Nephron progenitor cell (in vitro differentiated cells): ENCODE measurements at regions not wholly inside any gene's neighbourhood (a gene's known extent, or its start where the extent isn't known, plus 50 kb on each side); places are given as distances from the start of the nearest gene placed in this dataset.
A peak's percentile ranks its signal among the peaks of the same experiment; 100 is the strongest.

ENCODE experiments used
- DNase-seq: peaks from one replicate; pipeline ENCODE4 v3.0.0; 2021
- H3K27ac Mint-ChIP-seq: 2 replicates; pipeline ENCODE4 v1.8.0; 2021; ENCODE audit warnings: mild to moderate bottlenecking, moderate library complexity, mixed read lengths
- H3K27me3 Mint-ChIP-seq: 2 replicates; pipeline ENCODE4 v1.8.0; 2021; ENCODE audit warnings: mild to moderate bottlenecking, low read depth, mixed read lengths; ENCODE audit not compliant: poor library complexity
- H3K36me3 Mint-ChIP-seq: 2 replicates; pipeline ENCODE4 v1.8.0; 2021; ENCODE audit warnings: low read depth, mixed read lengths
- H3K4me1 Mint-ChIP-seq: 2 replicates; pipeline ENCODE4 v1.8.0; 2021; ENCODE audit warnings: mixed read lengths
- H3K4me3 Mint-ChIP-seq: 2 replicates; pipeline ENCODE4 v1.8.0; 2021; ENCODE audit warnings: mild to moderate bottlenecking, moderate library complexity, mixed read lengths
- H3K9me3 Mint-ChIP-seq: 2 replicates; pipeline ENCODE4 v1.8.0; 2021; ENCODE audit warnings: mild to moderate bottlenecking, moderate library complexity, mixed read lengths
- TF ChIP-seq, protein P1 (sequence below): fragments of 200-600 bp; sonication (generic); IDR thresholded peaks from 2 replicates; pipeline ENCODE4 v1.5.0; 2021; ENCODE audit warnings: antibody characterized with exemption

DNA sequence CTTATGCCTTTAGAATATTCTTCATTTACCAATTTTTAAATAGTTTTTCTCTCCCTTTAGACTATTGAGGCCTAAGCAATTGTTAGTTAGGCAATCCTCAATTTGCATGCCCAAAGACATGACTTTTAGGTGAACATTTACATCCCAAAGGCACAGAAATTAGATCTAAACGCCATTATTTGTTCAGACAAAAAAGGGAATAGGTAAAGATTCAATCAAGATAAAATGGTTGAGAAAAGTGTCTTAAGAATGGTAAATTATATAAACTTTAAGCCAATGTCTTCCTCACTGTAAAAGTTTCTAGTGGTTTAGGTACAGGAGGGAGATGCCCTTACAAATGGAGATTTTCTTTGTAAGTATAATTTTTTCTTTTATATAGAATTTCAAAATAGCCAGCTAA lies 50.2 kb upstream of the MME start:
- H3K4me3 Mint-ChIP-seq, result no peak overlapping the region
- peaks cover 42% of the 10 kb centered on the region for H3K4me1 Mint-ChIP-seq
- peaks cover 34% of the 10 kb centered on the region for H3K9me3 Mint-ChIP-seq
- DNase-seq, result no peak
- H3K36me3 Mint-ChIP-seq, result peaks cover 19% of the 10 kb centered on the region
- TF ChIP-seq, protein P1, sequence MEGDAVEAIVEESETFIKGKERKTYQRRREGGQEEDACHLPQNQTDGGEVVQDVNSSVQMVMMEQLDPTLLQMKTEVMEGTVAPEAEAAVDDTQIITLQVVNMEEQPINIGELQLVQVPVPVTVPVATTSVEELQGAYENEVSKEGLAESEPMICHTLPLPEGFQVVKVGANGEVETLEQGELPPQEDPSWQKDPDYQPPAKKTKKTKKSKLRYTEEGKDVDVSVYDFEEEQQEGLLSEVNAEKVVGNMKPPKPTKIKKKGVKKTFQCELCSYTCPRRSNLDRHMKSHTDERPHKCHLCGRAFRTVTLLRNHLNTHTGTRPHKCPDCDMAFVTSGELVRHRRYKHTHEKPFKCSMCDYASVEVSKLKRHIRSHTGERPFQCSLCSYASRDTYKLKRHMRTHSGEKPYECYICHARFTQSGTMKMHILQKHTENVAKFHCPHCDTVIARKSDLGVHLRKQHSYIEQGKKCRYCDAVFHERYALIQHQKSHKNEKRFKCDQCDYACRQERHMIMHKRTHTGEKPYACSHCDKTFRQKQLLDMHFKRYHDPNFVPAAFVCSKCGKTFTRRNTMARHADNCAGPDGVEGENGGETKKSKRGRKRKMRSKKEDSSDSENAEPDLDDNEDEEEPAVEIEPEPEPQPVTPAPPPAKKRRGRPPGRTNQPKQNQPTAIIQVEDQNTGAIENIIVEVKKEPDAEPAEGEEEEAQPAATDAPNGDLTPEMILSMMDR, result no peak
- H3K27me3 Mint-ChIP-seq, result no peaks in the 10 kb centered on the region
- H3K27ac Mint-ChIP-seq, result no peak overlapping the region

DNA sequence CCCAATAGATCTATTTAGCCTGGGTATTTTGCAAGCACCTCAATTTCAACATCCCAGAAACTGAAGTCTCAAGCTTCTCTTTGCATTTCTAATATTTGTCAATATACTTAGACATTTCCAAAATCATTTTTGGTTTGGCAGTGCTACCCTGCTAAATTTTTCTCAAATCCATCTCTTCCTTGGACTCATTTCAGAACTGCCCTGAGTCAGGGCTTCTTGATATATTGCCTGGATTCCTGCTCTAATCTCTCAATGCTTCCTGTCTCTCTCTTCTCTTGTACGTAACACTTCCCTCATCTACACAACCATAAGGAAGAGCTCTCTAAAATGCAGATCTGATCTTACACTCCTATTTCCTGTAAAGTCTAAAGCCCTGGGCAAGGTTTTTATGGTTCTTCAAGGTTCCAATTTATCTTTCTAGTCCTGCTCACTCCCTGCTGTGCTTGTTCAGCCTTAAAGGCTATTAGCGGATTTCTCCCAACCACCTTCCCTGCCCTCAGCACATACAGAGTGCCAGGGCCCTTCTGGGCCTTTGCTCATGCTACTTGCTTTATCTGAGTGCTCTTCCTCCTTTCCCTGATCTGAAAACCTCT lies 53.0 kb upstream of the MME start:
- peak overlapping the region; percentile 87 for H3K27ac Mint-ChIP-seq
- TF ChIP-seq, protein P1, result no peak
- peak; percentile 21 for DNase-seq
- peak overlapping the region; percentile 5 for H3K4me3 Mint-ChIP-seq
- peaks cover 53% of the 10 kb centered on the region for H3K4me1 Mint-ChIP-seq
- peaks cover 32% of the 10 kb centered on the region for H3K9me3 Mint-ChIP-seq
- H3K36me3 Mint-ChIP-seq, result peaks cover 17% of the 10 kb centered on the region
- no peaks in the 10 kb centered on the region for H3K27me3 Mint-ChIP-seq

DNA sequence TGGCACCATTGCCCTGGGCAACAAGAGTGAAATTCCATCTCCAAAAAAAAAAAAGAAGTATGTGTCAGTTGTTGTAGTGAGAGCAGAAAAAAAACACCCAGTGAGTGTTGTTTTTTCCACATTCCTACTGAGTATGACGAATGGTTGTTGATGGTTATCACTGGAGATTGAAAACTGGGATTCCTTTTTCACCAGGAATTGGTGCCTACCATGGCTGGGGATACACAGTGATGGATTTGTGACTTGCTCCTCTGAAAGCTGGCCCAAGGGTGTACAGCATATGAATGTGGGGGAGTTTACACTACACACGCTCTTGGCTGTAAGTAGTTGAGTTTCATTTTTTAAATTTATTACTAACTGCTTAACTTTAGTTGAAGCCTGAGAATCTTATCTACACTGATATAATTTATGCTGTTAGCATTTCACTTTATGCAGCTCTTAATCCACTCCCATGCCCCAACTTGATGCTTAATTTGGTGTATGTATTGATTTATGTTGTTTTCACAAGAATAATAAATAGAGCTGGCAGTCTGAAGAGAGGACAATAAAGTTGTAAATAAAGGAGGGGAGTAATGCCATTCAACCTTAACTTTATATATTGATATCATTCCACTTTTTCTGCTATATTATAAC lies 56.0 kb upstream of the MME start:
- Mint-ChIP-seq H3K4me3 (no peak overlapping the region), H3K36me3 (peaks cover 5% of the 10 kb centered on the region), H3K27ac (no peak overlapping the region), H3K4me1 (peaks cover 72% of the 10 kb centered on the region), H3K9me3 (peaks cover 11% of the 10 kb centered on the region), H3K27me3 (peaks cover 3% of the 10 kb centered on the region)
- DNase-seq, result no peak
- TF ChIP-seq, protein P1, result no peak

DNA sequence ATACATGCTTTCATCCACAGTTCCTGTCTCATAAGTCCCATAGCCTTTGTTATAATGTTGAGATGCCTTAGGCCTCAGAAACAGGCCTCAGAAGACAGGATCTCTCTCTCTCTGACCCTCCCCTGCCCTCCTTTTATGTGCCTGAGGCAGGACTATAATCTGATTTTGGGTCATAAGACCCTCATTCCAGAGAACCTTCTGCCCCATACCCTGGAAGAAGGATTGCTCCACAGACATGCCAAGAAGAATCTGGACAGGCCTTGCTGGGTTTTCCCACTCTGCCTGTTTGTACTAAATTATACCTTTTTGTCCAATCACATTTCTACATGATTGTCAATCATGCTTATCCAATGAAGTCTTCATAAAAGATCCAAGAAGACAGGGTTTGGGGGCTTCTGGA lies 57.2 kb upstream of the MME start:
- no peak overlapping the region for H3K27ac Mint-ChIP-seq

DNA sequence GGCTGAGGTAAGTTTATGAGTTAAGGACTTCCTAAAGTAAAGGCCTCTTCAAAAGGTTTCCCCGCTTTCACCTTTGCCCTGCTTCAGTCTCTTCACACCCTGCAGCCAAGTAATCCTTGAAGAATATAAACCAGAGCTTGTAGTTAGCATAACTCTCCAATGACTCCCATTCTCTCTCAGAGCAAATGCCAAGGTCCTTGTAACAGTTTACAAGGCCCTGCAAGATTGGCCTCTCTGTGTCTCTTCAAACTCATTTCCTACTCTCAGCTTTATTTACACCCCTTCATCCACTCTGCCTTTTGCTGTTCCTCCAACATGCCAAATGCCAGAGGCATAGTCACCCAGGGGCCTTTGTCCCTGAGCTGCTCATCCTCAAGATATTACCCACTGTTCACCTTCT lies 60.5 kb upstream of the MME start:
- H3K4me1 Mint-ChIP-seq, result peaks cover 58% of the 10 kb centered on the region
- H3K27ac Mint-ChIP-seq, result peak overlapping the region; percentile 99
- TF ChIP-seq, protein P1, result no peak
- H3K4me3 Mint-ChIP-seq, result no peak overlapping the region
- no peak for DNase-seq
- no peaks in the 10 kb centered on the region for H3K9me3 Mint-ChIP-seq
- H3K27me3 Mint-ChIP-seq, result peaks cover 3% of the 10 kb centered on the region
- H3K36me3 Mint-ChIP-seq, result no peaks in the 10 kb centered on the region

More for the DNA sequence above, 57.2 kb upstream of the MME start:
- Mint-ChIP-seq H3K36me3 (no peaks in the 10 kb centered on the region), H3K27me3 (peaks cover 3% of the 10 kb centered on the region), H3K9me3 (peaks cover under 1% of the 10 kb centered on the region), H3K4me3 (no peak overlapping the region), H3K4me1 (peaks cover 79% of the 10 kb centered on the region)
- TF ChIP-seq, protein P1, result no peak
- no peak for DNase-seq
